HG02610 (cell line): ENCODE measurements at regions not wholly inside any gene's neighbourhood (a gene's known extent, or its start where the extent isn't known, plus 50 kb on each side); places are given as distances from the start of the nearest gene placed in this dataset.

Experiments
- ATAC-seq: cut with Tn5 transposase; IDR thresholded peaks from one replicate; pipeline ENCODE4 v1.9.1; 2021; ENCODE audit warnings: mild to moderate bottlenecking, moderate library complexity; ENCODE audit not compliant: unreplicated experiment

DNA sequence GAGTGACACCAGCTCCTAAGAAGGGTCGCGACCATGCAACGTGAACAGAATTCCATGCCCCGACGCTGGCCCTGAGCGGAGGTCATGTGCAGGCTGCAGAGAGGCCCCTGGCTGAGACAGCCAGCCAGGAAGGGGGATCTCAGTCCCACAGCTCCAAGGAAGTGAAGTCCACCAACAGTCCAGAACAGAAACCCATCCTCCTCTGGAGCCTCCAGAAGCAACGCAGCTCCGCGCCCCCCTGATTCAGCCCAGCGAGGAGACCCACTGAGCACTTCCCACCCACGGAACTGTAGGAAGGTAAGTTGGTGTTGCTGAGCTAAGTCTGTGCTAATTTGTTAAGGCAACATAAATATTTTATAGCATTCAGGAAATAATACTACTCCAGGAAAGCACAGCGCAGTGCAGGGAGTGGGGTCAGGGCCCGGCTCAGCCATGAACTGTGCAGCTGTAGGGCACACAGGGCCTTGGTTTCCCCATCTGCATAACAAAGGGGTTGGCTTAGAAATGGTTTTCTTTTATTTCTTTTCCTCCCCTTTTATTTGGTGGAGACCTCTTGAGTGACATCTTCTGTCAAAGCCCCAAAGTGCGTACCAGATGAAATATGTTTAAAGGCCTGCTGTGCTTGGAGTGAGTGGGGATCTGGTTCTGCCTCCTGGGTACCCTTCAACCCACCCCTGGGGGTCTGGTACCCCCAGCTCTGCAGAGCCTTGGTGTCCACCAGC lies 241.1 kb upstream of the PMEPA1 start:
- ATAC-seq = no peak

DNA sequence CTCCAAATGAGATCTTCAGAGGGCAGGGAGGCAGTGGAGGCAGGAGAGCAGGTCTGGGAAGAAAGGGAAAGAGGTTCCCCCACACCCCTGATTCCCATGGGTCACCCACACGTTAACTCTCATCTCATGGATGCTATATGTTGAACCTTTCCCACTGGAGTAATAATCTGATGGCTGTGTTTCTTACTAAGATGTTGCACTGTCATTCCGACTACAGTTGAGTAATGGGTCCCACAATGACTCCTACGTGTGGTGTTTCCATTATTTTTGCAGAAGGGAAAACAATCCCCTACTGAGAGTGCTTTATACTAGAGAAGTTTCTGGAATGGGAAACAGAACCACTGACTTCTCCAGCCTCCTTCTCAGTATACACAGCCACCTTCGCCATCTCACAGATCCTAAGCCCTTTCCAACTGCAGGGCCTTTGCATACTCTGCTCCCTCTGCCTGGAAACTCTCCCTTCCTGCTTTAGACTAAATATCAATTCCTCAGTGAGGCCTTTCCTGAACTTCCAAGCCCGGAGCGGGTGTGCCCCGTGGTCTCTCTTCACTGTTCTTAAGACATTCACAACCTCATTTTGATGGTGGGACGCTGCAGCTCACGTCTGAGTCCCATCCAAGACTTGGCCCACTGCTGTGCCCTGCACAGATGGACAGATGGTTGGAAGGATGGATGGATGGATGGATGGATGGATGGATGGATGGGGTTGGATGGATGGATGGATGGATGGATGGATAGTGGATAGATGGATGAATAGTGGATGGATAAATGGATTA lies 238.6 kb upstream of the PMEPA1 start:
- ATAC-seq = no peak

DNA sequence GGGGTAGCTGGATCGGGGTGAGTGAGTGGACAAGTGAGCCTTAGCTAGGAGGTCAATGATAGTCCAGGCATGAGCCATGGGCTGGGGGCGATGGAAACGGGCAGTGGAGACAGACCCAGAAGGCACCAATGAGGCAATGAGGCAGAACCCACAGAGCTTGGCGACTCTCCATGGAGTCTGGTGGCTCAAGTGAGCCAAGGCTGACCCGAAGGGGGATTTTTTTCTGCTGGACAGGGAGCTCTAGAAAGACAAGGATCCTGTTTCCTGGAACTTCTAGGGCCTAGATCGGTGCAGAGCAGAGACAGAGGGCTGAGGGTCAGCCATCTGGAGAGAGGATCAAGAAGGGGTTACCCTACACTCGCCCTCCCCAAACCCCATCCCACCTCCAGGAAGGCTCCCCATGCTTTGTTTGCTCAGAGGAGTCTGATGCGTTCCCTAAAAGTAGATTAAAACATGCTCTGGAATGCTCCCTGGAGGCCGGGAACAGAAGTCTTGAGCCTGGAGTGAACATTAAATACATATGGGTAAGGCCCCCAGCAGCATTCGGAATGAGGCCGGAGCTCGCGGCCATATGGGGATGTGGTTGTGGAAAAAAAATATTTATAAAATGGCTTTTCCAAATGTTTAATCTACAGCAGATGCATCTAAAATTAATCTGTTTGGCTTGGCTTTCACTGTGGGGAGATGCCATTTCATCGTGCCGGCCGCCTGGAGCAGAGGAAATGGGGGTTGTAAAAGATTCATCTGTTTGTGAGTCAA lies 237.8 kb upstream of the PMEPA1 start:
- no peak for ATAC-seq

DNA sequence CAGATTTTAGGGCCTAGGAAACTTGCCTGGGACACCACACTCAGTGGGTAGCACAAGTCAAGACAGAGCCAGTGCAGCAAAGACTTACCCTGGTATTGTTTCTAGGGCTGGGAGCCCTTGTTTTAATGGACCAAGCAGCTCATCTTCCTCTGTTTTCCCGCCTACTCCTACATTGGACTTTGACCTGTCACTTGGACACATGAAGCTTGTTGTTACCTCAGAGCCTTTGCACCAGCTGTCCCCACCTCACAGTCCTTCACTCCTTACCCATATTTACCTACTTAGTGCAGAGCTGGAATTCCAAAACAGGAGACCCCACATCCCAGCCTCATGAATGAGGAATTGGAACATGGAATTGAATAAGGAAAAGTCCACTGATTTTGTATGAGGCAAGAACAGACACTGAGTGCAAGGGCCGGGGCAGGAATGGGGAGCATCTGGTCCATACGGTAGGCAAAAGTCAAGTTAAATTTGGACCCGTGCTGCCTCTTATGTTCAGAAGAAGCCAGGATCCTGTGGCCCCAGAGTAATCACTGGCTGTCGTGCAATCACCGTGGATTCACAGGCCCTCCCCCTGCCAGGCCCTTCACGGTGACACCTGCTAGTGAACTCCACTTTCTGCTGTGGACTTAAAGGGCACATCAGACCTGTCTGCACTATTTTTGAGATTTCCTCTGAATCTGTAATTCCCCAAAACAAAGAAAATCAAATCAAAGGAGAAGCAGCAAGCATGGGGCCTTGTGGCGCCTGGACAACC lies 236.9 kb upstream of the PMEPA1 start:
- no peak for ATAC-seq

DNA sequence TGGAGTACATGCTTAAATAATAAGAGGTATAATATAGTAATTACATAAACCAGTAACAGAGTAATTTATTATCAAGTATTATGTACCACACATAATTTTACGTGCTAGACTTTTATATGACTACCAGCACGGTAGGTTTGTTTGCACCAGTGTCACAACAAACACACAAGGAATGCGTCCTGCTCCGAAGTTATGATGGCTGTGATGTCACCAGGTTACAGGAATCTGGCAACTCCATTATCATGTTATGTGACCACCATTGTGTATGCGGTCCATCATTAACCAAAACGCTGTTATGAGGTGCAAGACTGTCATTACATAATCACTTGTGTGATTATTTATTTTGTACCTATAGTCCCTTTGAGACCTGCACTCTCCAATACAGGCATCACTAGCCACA lies 235.2 kb upstream of the PMEPA1 start:
- no peak for ATAC-seq

DNA sequence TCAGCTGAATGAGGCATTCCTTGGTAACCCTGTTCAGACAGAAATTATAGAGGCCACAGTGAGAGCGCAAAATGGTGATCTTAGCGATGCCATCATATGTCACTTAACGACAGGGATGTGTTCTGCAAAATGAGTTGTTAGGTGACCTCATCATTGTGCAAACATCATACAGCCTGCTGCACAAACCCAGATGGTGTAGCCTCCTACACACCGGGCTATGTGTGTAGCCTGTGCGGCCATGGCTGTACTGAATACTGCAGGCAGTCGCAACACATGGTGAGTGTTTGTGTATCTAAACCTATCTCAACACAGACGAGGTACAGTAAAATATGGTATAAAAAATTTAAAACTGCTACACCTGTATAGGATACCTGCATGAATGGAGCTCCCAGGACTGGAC lies 234.1 kb upstream of the PMEPA1 start:
- no peak for ATAC-seq

DNA sequence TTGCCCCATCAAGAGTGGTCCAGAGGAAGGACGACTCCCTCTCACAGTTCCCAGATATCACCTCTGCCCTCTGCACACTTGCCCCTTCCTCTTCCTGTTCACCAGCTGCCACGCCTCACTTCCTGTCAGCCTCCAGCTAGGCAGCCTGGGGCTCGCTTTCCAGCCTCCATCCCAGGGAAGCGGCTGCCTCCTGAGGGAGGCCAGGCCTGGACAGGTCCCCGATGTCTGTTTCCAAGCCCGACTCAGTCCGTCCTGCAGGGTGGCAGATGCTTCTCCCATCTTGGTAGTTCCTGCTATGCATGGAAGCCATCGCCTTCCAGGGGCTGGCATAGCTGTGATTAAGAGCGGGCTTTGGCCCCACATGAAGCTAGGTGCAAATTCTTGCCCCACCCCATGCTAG lies 233.5 kb upstream of the PMEPA1 start:
- ATAC-seq = no peak

DNA sequence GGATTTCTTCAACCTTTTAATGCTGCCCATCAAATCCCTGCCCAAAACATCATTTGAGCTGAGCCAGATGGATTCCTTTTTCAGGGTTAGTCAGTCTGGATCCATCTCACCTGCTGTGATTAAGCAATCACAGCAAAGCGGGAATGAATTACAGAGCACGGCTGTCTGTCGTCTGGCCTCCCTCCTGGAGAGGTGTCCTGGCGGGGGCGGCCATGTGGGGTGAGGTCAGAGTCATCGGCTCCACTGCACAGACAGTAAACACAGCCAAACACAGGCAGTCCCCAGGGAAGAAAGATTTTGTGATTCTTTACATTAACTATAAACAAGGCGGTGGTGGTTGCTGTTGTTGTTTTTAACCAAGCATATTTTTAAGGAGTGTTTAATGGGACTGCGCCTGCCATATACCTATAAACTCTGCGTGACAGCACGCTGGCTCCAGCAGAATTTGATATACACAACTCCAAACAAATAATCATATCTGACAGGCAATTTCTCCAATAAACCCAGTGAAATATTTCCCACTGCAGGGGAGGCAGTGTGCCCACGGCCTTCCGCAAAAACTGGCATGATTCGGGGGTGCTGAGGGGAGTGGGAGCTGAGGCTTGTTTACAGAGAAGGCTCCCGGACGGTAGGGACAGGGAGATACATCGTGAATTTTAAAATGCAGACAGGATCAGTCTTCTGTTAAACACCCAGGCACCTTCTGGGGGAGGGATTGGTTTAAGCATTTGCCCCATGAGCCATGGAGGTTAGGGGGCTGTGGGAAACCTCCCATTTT lies 232.0 kb upstream of the PMEPA1 start:
- no peak for ATAC-seq

DNA sequence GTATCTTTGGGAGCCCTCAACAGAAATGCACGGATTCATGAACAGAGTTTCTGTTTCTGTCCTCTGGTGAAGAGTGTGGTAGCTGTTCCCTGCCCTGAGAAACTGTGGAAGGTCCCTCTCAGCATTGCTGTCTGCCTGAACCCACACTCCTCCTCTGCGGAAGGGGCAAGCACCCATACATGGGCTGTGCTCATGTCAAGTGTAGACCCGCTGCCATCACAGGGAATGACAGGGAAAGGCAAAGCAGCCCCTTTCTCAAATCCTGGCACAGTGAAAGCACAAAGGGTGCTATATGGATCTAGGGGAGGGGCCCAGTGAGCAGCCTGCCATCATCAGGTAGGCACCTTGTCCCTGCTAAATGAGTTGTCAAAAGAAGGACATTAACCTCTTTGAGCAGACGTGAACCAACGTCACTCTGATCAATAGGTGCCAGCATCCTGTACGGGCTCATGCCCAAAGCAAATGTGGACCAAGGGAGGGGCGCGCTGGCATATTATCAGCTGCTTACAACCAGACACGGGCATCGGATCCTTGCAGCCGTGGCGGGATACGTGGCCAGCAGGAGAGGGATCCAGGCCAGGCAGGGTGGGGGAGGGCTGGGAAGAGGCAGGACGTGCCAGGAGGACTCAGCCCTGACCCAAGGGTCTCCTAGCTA lies 231.2 kb upstream of the PMEPA1 start:
- no peak for ATAC-seq

DNA sequence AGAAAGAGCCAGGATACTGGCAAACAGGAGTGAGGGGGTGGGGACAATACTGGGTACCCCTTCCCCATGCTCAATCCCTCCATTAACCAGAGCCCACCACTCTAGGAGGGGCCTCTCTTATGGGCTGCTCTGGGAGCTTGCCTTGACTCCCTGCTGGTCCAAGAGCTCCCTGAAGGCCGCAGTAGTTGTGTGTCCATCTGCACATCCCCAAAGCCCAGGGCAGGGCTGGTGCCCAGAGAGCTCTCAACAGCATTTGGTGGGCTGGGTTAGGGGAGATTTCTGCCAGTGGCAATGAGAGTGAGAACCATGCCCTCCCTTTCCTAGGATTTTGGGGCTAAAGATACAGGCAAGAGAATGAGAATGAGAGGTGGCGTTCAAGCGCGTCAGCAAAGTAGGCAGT lies 230.6 kb upstream of the PMEPA1 start:
- ATAC-seq = no peak

DNA sequence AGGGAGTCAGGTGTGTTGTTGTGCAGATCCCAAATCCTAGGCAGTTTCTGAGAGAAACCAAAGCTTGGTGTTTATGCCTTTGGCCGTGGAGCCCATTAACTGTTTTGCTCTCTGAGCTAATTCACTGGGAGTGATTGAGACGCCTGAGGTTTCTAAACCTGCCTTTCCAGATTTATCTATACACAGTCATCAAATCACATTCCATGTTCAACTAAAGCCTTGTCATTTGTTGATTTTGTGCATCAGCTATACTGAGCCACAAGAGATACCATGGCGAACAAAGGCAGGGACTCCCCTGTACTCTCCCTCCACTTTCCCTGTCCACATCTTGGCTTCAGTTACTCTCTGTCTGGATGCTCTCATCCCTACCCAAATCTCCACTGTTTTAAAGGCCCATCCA lies 229.7 kb upstream of the PMEPA1 start:
- no peak for ATAC-seq

DNA sequence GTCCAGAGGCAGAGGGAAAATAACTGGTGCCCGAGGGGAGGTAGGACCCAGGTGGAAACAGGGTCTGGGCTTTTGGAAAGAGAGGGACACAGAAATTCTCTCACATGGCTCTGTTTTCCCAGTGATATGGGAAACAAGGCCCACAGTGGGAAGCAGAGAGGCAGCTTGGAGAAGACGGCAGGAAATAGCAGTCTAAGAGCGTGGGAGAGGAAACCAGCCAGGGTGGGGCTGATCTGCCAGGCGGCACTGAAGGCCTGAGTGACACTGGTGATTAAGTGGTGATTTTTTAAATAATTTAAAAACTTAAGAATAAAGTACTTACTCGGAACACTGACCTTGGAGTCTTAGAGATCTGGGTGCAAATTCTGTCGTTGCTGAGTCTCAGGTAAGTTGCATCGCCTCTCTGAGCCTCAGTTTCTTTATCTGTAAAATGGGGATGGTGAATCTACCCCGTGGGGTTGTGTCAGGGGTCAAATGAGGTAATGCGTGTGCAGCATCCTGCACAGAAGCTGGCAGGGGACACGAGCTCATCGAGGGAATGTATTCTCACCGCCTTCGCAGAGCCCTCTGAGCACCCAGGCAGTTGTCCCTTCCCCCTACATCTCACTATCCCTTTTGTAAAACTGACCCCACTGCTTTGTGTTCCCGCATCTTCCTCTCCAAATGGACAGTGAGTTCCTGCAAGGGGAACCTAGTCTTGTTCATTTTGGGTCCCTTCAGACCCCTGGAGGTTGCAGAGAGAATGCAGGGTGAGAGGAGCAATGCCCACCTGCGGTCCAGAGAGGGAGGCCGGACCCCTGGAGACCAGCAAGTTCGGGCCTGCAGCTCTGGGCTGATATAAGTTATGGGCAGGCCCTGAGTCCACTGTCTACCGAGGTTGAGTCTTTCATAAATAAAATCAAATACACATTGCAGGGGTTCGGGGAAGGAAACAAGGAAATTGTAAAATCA lies 228.6 kb upstream of the PMEPA1 start:
- ATAC-seq = no peak

DNA sequence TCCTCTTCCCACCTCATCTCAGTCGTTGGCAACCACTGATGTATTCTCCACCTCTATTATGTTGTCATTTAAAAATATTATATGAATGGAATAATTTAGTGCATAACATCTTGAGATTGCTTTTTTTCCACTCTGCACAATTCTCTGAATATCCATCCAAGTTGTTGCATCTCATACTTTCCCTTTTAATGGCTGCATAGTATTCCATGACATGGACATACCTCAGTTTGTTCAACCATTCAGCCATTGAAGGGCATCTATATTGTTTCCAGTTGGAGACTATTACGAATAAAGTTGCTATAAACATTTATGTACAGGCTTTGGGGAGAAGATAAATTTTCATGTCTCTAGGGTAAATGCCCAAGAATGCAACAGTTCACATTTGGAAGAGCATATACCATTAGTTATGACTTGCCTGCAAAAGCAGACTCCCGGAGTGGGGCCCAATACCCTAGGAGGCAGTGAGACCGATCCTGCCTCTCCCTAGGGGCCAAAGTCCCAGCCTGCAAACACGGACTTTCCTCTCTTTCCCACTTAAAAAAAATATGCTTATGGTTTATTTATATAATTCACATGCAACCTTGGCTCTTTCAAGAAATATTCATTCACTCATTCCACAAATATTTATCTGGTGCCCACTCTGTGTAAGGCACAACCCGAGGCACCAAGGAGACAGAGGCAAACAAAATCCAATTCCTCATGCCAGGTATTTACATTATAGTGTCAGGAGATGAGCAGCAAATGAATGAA lies 227.0 kb upstream of the PMEPA1 start:
- ATAC-seq = no peak

DNA sequence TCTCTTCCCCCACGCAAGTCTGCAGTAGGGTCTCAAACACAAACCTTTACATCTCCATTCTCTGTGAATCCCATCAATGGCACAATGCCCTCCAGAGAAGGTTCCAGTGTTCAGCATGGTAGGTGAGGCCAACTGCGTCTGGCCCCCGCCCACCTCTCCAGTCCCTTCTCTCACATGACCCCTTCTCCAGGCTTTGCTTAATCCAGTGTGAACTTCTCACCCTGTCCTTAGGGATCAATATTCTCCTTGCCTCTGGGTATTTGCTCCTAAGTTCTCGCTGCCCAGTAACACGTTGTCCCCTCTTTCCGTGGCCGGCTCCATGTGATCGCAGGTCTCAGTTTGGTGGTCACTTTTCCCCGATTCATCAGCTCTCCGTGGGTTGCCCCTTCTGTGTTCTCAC lies 225.1 kb upstream of the PMEPA1 start:
- no peak for ATAC-seq

DNA sequence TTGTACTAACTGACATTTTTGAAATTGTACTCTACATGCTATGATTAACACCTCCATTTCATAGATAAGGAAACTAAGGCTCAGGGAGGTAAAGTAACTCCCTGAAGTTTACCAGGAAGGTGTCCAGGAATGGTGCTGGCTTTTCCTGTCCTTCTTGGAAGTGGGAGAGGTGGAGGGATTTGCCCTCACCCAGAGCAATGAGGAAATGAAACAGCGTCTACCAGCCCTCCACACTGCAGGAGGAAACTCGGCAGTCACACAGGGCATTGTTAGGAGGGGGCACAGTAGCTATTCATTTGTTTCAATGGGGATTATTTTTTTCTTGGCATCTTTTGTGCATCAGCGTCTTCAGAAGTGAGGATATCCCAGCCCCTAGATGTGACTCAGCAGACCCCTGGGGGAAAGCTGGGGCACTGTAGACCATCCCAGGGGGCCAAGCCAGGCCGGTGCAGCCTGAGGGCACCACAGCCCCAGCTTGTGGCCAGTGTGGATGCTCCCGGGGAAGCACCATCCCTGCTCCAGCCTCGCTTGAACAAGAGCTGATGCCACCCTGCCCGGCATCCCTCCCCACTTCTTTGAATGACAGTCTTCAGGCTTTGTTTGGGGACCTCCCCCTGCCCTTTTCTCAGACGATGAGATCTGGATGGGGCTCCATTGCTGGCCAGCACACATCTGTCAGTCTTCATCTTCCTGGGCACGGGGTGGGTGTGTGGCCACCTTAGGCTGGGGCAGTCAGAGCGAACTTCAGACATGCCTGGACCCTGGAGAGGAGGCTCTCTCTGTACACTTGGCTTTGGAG lies 224.4 kb upstream of the PMEPA1 start:
- ATAC-seq = no peak

DNA sequence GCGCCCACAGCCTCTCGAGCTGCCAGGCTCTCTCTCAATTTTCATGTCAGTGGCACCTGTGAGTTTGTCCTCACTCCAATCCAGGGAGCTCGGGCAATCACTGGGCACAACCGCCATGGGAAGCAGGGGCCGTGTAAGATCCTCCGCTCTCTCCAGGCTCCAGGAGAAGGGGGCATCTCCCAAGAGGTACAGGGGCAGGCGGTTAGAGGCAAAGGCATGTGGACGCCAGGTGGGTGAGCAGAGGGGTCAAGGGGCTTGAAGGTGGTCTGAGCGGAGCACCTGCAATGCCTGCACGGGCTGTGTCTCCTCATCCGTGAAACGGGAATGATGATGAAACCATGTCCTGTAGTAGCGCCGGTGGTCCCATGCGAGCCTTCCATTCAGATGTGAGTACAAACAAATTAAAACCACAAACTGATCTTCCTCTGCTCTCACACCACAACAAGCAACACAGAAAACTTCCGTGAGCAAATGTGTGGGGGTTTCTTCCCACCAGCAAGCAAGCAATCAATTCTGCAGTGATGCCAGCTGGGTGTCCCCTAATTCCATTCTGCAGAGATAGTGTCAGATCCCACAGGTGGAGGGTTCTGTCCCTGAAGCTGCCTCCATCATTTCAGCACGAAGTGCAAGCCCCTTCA lies 222.5 kb upstream of the PMEPA1 start:
- ATAC-seq = no peak

DNA sequence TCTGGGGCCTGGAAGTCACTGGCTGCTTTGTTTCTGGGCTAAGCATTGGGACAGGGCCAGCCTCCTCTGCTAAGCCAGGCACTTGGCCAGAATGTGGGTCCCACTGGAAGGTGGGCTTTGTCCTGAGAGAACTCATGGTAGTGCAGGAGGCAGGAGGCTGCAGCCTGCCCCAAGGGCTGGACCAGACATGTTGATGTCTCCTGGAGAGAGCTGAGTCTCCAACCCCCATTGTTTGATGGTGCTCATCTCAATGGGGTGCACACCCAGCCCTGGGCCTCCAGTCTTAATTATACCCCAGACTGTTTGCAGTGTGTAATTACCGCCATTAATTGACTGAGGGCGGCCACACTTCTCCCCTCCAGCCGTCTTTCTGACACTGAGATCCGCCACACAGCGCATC lies 220.5 kb upstream of the PMEPA1 start:
- ATAC-seq = no peak
